Hepatocyte (in vitro differentiated cells): ENCODE measurements at regions not wholly inside any gene's neighbourhood (a gene's known extent, or its start where the extent isn't known, plus 50 kb on each side); places are given as distances from the start of the nearest gene placed in this dataset.

Source experiments
- CTCF ChIP-seq: fragments of 200-600 bp; sonication (generic); IDR thresholded peaks from 2 replicates; pipeline ENCODE4 v1.5.1; 2016; ENCODE audit warnings: antibody characterized with exemption, mild to moderate bottlenecking; ENCODE audit not compliant: poor library complexity
- EZH2 ChIP-seq: fragments of 200-600 bp; sonication (generic); IDR thresholded peaks from 2 replicates; pipeline ENCODE4 v1.6.1; 2016; ENCODE audit warnings: antibody characterized with exemption, mild to moderate bottlenecking, borderline replicate concordance
- EZH2phosphoT487 ChIP-seq: fragments of 200-600 bp; sonication (generic); IDR thresholded peaks from one replicate; pipeline ENCODE4 v1.6.1; 2018; ENCODE audit warnings: antibody characterized with exemption, mild to moderate bottlenecking, low read depth, moderate library complexity; ENCODE audit not compliant: unreplicated experiment, severe bottlenecking

- TF ChIP-seq CTCF (no peak), EZH2 (no peak), EZH2phosphoT487 (no peak)
Observed at GRCh38 chr15:95639208-95639607, 691.3 kb upstream of the NR2F2 start.
